ENCODE measurements at regions not wholly inside any gene's neighbourhood (a gene's known extent, or its start where the extent isn't known, plus 50 kb on each side); places are given as distances from the start of the nearest gene placed in this dataset.
"Not testable (repeated sequence)": the region's sequence is repeated elsewhere in the genome, so short reads cannot be mapped to it uniquely, and the experiment has no call there.

- DNase-seq (ENCODE audit: low spot score) = no peak
Observed at GRCh38 chr4:159927781-159928180, 824.9 kb downstream of the RAPGEF2 start.

DNA sequence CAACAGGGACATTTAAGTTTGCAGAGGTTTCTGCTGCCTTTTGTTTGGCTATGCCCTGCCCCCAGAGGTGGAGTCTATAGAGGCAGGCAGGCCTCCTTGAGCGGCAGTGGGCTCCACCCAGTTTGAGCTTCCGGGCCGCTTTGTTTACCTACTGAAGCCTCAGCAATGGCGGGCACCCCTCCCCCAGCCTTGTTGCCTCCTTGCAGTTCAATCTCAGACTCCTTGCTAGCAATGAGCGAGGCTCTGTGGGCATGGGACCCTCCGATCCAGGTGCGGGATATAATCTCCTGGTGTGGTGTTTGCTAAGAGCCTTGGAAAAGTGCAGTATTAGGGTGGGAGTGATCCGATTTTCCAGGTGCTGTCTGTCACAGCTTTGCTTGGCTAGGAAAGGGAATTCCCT, 831.7 kb downstream of the RAPGEF2 start:
- not testable (repeated sequence) for DNase-seq (ENCODE audit: low spot score)

- DNase-seq (ENCODE audit: low spot score) = peak; percentile 7
Observed at GRCh38 chr4:159937595-159937994, 834.7 kb downstream of the RAPGEF2 start.

GRCh38 chr4:159939681-159940080, 836.8 kb downstream of the RAPGEF2 start:
- DNase-seq (ENCODE audit: low spot score) = not testable (repeated sequence)

DNA sequence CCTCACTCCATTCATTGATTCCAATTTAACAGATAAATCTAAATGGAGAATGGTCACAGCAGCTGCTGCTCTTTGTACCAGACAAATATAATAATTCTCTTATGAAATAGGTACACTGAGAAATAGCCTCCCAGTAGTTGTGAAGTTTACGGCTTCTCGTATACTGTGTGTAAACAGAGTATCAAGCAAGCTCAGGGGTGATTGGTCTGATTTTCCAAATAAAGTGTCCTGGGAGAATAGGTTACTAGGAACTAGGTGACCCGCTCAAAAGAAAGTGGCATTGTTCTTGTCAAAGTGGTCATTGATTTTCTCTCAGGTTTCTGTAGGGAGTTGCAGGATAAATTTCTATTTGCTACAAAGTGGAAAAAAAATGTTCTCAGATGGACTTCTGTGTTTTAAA, 838.2 kb downstream of the RAPGEF2 start:
- no peak for DNase-seq (ENCODE audit: low spot score)

DNA sequence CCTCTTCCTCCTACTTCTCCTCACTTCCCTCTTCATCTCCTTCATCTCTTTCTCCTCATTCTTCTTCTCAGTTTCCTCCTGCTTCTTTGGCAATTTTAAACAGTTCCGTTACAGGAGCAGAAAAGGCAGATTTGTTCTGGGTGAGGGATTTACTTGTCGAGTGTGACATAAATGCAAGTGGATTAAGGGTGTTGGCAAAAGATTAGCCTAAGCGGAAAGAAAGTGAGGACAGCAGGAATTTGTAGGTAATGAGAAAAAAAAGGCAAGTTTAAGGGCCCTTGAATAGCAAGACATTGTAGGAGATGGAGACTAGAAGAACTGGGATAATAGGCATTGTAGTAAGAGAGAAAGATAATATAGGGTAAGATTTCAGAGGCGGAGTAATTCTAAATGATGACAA, 841.6 kb downstream of the RAPGEF2 start:
- DNase-seq (ENCODE audit: low spot score) = no peak

- peak; percentile 71 for DNase-seq (ENCODE audit: low spot score)
Observed at GRCh38 chr4:159946983-159947615, 844.2 kb downstream of the RAPGEF2 start.

GRCh38 chr4:159950707-159951106, 847.8 kb downstream of the RAPGEF2 start:
- DNase-seq (ENCODE audit: low spot score) = no peak

GRCh38 chr4:159966746-159967145, 863.9 kb downstream of the RAPGEF2 start:
- no peak for DNase-seq (ENCODE audit: low spot score)

- DNase-seq (ENCODE audit: low spot score) = not testable (repeated sequence)
Observed at GRCh38 chr4:159976871-159977482, 874.1 kb downstream of the RAPGEF2 start.

- DNase-seq (ENCODE audit: low spot score) = no peak
Observed at GRCh38 chr4:159977907-159978617, 875.2 kb downstream of the RAPGEF2 start.

DNA sequence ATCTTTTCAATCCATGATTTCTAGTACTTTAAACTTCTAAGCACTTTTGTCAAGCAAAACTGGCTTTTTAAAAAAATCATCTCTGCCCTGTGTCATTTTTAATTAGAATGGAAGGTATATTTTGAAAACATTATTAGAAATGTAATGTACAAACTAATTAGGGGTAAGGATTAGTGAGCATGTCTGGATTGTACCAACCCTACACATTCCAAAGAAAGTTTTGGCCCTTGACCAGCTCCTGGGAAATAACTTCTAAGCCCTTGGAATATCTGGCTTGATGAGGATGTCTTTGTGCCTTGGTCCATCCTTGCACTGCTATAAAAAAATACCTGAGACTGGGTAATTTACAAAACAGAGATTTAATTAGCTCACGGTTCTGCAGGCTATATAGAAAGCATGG, 876.5 kb downstream of the RAPGEF2 start:
- DNase-seq (ENCODE audit: low spot score) = no peak

GRCh38 chr4:159979953-159980352, 877.1 kb downstream of the RAPGEF2 start:
- DNase-seq (ENCODE audit: low spot score) = no peak

DNA sequence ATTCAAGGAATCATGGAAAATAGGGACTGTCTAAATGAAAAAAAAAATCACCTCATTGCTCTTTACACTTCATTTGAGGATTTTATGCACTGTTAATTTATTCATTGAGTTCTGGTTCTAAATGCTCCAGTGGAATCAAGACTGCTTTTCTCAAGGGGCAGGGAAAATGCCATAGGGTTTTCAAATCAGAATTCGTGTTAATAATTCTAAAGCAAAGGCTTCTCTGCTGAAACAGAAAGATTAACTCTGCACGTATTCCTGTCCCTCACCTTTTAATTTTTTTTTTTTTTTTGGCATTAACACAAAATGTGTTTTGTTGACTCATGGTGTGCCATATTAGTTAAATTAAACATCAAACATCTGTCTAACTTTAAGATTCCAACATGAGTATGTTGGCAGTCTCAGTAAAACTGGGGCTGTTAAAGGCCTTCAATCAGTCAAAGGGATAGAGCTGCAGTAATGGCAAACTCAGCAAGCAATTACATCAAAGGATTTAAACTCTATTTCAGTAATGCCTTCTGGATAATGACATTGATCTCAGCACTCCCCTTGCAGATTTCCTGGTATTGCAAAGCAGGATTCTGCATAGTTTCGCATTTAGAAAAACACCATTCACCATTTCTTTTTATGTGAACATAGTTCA, 878.1 kb downstream of the RAPGEF2 start:
- peak; percentile 5 for DNase-seq (ENCODE audit: low spot score)

- DNase-seq (ENCODE audit: low spot score) = no peak
Observed at GRCh38 chr4:159981469-159981856, 878.6 kb downstream of the RAPGEF2 start.

DNA sequence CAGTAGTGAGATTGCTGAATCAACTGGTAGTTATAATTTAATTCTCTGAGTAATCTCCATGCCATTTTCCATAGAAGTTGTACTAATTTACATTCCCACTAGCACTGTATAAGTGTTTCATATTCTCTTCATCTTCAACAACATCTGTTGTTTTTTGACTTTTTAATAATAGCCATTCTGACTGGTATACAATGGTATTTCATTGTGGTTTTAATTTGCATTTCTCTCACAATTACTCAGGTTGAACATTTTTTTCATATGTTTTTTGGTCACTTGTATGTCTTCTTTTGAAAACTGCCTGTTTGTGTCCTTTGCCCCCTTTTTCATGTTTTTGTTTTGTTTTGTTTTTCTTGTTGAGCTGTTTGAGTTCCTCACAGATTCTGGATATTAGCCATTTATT, 880.2 kb downstream of the RAPGEF2 start:
- DNase-seq (ENCODE audit: low spot score) = no peak

DNA sequence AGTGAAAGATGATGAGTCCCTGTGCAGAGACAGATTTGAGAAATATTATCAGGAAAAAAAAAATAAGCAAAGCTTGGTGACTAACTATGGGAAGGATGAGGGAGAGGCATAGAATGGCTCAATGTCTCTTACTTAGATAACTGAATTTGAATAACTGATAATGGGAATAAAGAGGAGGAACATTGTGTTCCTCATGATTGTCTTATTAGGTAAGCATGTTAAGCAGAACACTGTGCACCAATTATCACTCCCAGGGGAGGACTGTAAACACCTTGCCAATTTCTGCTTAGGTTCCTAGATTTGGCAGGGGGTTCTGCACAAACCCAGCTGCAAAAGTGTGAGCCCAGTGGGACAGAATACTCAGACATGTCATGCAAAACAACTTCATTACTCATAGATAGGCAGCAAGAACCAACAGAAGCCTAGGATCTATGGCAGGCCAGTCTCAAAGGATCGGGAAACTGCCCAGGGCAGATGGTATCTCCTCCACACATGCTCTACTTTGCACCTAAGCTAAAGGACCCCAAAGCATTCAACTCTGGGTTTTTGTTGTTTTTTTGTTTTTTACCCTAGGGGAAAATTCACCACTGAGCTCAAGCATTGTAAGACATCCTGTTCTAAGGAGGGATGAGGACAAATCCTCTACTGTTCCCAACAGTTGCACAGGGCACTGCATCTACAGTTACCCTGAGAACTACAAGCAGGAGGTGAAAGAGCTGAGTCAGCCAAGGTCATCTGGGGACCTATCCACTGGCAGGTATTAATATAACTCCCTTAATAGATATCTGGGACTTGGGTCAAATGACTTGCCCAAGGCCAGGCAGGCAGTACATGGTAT, 907.0 kb downstream of the RAPGEF2 start:
- no peak for DNase-seq (ENCODE audit: low spot score)

- DNase-seq (ENCODE audit: low spot score) = no peak
Observed at GRCh38 chr4:160019936-160020335, 917.1 kb downstream of the RAPGEF2 start.

- DNase-seq (ENCODE audit: low spot score) = no peak
Observed at GRCh38 chr4:160020804-160021203, 917.9 kb downstream of the RAPGEF2 start.

GRCh38 chr4:160021870-160022269, 919.0 kb downstream of the RAPGEF2 start:
- DNase-seq (ENCODE audit: low spot score) = no peak

- DNase-seq (ENCODE audit: low spot score) = no peak
Observed at GRCh38 chr4:160026721-160027120, 923.8 kb downstream of the RAPGEF2 start.

- DNase-seq (ENCODE audit: low spot score) = no peak
Observed at GRCh38 chr4:160034501-160034900, 931.6 kb downstream of the RAPGEF2 start.
